ENCODE measurements at regions not wholly inside any gene's neighbourhood (a gene's known extent, or its start where the extent isn't known, plus 50 kb on each side); places are given as distances from the start of the nearest gene placed in this dataset.

DNA sequence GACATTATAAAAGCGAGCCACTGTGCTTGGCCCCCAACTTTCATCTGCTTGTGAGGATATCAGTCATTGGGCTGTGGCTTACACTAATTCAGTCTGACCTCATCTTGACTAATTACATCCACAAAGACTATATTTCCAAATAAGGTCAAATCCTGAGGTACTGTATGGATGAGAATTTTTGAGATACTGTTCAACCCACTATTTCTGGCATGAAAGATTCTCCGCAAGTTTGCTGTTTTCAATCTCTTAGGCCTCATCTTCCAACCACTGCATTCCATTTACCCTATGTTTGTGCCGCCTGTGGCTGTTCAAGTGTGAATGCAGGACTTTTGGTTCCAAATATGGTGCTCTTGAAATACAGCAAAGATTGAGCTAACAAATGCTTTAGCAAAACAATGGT lies 400.9 kb upstream of the SGCD start:
- TF ChIP-seq GATA2 (IDR thresholded peaks at IDR 0.05; ENCODE audit: low read depth, low read length): no peak
- TF ChIP-seq GATA3 (IDR thresholded peaks at IDR 0.05; ENCODE audit: low read depth, low read length): no peak

Data from SH-SY5Y (cell line).